PC-9 (cell line): ENCODE measurements at regions not wholly inside any gene's neighbourhood (a gene's known extent, or its start where the extent isn't known, plus 50 kb on each side); places are given as distances from the start of the nearest gene placed in this dataset.

Experiments
- CTCF ChIP-seq: fragments of 200-600 bp; sonication (generic); conservative IDR thresholded peaks from 2 replicates; pipeline ENCODE4 v1.6.1; 2017; ENCODE audit warnings: mixed run types, antibody characterized with exemption, mild to moderate bottlenecking, moderate library complexity
- EZH2 ChIP-seq: fragments of 200-600 bp; sonication (generic); IDR thresholded peaks from 2 replicates; pipeline ENCODE4 v1.8.0; 2017; ENCODE audit warnings: antibody characterized with exemption, low read depth

GRCh38 chr1:115467196-115467595 is 129.1 kb upstream of the NGF start:
- no peak for TF ChIP-seq CTCF
- no peak for TF ChIP-seq EZH2
